Calu3 (cell line): ENCODE measurements at regions not wholly inside any gene's neighbourhood (a gene's known extent, or its start where the extent isn't known, plus 50 kb on each side); places are given as distances from the start of the nearest gene placed in this dataset.

Experiments used
- BruUV-seq: library from RNA; stranded (reverse); fragments of 400-500 nt; replicated peaks from 2 replicates; lab custom pipeline; 2021; lab: Mats Ljungman, UMichigan
- CTCF ChIA-PET: fragments of 300-600 bp; sonication (Branson Sonifier 250); formaldehyde crosslinking; loops from one replicate; lab custom pipeline; 2022; ENCODE audit warnings: antibody characterized with exemption; lab: Charles Lee
- DNase-seq: peaks from one replicate; pipeline ENCODE4 v3.0.0; 2022
- H3K27ac Mint-ChIP-seq: one replicate; pipeline ENCODE4 v1.8.0; 2022; ENCODE audit warnings: mixed read lengths; ENCODE audit not compliant: unreplicated experiment
- H3K27me3 Mint-ChIP-seq: one replicate; pipeline ENCODE4 v1.8.0; 2022; ENCODE audit warnings: mixed read lengths; ENCODE audit not compliant: unreplicated experiment
- H3K36me3 Mint-ChIP-seq: one replicate; pipeline ENCODE4 v1.8.0; 2022; ENCODE audit warnings: mild to moderate bottlenecking, moderate library complexity, mixed read lengths; ENCODE audit not compliant: insufficient read depth, unreplicated experiment
- H3K4me1 Mint-ChIP-seq: one replicate; pipeline ENCODE4 v1.8.0; 2022; ENCODE audit warnings: mild to moderate bottlenecking, low read depth, mixed read lengths; ENCODE audit not compliant: unreplicated experiment
- H3K4me3 Mint-ChIP-seq: one replicate; pipeline ENCODE4 v1.8.0; 2022; ENCODE audit warnings: mild to moderate bottlenecking, low read depth, moderate library complexity, mixed read lengths; ENCODE audit not compliant: unreplicated experiment
- H3K9me3 Mint-ChIP-seq: one replicate; pipeline ENCODE4 v1.8.0; 2022; ENCODE audit warnings: low read depth, mixed read lengths; ENCODE audit not compliant: unreplicated experiment
- CTCF ChIP-seq: fragments of 200-600 bp; IDR thresholded peaks from one replicate; pipeline ENCODE4 v1.8.0; 2022; ENCODE audit warnings: antibody characterized with exemption; ENCODE audit not compliant: unreplicated experiment
- intact Hi-C: fragments of 100-400 bp; cut with micrococcal nuclease; formaldehyde crosslinking; loops from one replicate; pipeline ENCODE4 v1.10.0; 2022; ENCODE audit not compliant: unreplicated experiment

- Mint-ChIP-seq H3K4me3 (no peak overlapping the region), H3K27me3 (no peaks in the 10 kb centered on the region), H3K36me3 (no peaks in the 10 kb centered on the region), H3K27ac (no peak overlapping the region), H3K9me3 (no peaks in the 10 kb centered on the region), H3K4me1 (peaks cover 43% of the 10 kb centered on the region)
- no TSS peak for BruUV-seq
- DNase-seq = no peak
- CTCF ChIA-PET = interaction anchor here (1.8 to 1.9 kb wide), 2 partner anchors 18 to 62 kb away, joined by 3 to 7 read pairs; no protein-coding TSS in a partner anchor
- no peak for TF ChIP-seq CTCF
- intact Hi-C loops = no loop called here
Measured at GRCh38 chr6:43874814-43875590, 105.0 kb downstream of the VEGFA start.

- no peaks in the 10 kb centered on the region for H3K27me3 Mint-ChIP-seq
Measured at GRCh38 chr6:43873806-43874714, 104.0 kb downstream of the VEGFA start.

GRCh38 chr6:43871933-43872332 lies 101.9 kb downstream of the VEGFA start:
- Mint-ChIP-seq H3K4me1 (peaks cover 34% of the 10 kb centered on the region), H3K36me3 (no peaks in the 10 kb centered on the region), H3K9me3 (no peaks in the 10 kb centered on the region), H3K4me3 (no peak overlapping the region), H3K27me3 (no peaks in the 10 kb centered on the region), H3K27ac (no peak overlapping the region)
- no peak for TF ChIP-seq CTCF
- no peak for DNase-seq
- CTCF ChIA-PET = no interaction called here
- no TSS peak for BruUV-seq
- intact Hi-C loops = no loop called here

More at GRCh38 chr6:43873806-43874714, 104.0 kb downstream of the VEGFA start:
- peak; percentile 63 for DNase-seq
- BruUV-seq = no TSS peak
- Mint-ChIP-seq H3K27ac (peak overlapping the region; percentile 56), H3K36me3 (no peaks in the 10 kb centered on the region), H3K9me3 (no peaks in the 10 kb centered on the region), H3K4me3 (no peak overlapping the region), H3K4me1 (peaks cover 43% of the 10 kb centered on the region)
- intact Hi-C loops = no loop called here
- CTCF ChIA-PET = interaction anchor here (0.7 to 1.0 kb wide), 2 partner anchors 10 to 13 kb away, joined by 3 read pairs; no protein-coding TSS in a partner anchor
- TF ChIP-seq CTCF = no peak

GRCh38 chr6:43871284-43871683 lies 101.3 kb downstream of the VEGFA start:
- Mint-ChIP-seq H3K27ac (no peak overlapping the region), H3K9me3 (no peaks in the 10 kb centered on the region), H3K27me3 (no peaks in the 10 kb centered on the region), H3K4me3 (no peak overlapping the region), H3K4me1 (peaks cover 34% of the 10 kb centered on the region), H3K36me3 (peaks cover 4% of the 10 kb centered on the region)
- no TSS peak for BruUV-seq
- intact Hi-C loops = no loop called here
- CTCF ChIA-PET = no interaction called here
- no peak for DNase-seq
- TF ChIP-seq CTCF = no peak
